NCI-H2081 treated with DMSO at 0.1 percent for 48 hours (cell line): ENCODE measurements at regions not wholly inside any gene's neighbourhood (a gene's known extent, or its start where the extent isn't known, plus 50 kb on each side); places are given as distances from the start of the nearest gene placed in this dataset.

Experiments
- DNase-seq: peaks from one replicate; lab custom pipeline; 2025; lab: John Stamatoyannopoulos, UW

DNA sequence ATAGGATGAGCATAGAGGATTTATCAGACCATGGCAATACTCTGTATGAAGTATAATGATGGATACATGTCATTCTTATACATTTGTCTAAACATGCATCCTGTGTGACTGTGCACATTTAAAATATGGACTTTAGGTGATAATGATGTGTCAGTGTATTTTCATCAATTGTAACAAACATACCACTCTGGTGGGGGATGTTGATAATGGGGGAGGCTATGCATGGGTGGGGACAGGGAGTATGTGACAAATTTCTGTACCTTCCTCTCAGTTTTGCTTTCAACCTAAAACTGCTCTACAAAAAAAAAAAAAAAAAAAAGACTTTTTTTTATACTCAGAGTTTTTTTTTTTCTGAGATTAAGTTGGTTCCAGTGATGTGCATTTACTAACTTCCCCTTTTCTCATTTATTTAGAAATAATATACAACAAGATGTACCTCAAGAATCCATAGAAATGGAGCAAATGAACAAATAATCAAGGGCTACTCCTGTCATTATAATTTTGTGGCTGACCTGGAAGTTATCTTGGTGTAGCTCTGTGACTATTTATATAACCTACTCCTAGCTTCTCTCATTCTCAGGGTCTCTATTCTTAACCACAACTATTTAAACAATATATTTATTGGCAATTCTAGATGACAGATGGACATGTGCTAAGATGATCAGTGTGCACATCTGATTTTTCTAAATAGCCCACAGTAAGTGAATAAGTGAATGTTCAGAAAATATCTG lies 108.9 kb upstream of the ITGA4 start:
- no peak for DNase-seq

DNA sequence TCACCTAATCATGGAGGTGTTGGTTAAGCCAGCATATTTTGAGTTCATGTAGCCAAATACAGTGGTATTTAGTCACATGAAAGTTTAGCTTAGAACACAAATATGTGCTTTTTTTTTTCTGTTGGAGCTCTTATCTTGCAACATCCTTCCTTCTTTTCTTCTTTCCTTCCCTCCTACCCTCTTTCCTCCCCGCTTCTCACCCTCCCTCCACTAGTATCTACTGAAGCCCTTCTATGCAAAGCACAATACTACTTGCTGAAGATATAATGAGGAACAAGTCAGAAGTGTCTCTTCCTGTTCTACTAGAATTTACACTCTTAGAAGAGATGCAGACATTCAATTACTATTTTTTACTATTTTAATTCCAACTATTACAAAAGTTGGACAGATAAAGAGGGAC lies 105.0 kb upstream of the ITGA4 start:
- DNase-seq = no peak

DNA sequence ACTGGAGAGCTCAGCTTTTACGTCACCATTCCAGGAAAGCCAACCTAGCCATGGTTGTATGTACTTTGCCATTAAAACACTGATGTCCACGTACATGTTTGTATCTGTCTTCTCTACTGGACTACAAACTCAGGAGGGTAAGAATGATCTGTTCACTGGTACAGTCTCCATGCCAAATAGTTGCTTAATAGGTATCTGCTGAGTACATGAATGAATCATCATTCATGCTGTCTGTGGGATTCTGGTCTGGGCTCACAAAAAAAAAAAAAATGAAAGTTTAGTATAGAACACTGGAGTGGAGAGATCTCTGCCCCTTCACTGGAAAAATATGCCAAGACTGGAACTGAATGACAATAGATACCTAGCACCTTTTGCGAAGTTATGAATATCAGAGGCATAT lies 102.6 kb upstream of the ITGA4 start:
- DNase-seq = no peak

DNA sequence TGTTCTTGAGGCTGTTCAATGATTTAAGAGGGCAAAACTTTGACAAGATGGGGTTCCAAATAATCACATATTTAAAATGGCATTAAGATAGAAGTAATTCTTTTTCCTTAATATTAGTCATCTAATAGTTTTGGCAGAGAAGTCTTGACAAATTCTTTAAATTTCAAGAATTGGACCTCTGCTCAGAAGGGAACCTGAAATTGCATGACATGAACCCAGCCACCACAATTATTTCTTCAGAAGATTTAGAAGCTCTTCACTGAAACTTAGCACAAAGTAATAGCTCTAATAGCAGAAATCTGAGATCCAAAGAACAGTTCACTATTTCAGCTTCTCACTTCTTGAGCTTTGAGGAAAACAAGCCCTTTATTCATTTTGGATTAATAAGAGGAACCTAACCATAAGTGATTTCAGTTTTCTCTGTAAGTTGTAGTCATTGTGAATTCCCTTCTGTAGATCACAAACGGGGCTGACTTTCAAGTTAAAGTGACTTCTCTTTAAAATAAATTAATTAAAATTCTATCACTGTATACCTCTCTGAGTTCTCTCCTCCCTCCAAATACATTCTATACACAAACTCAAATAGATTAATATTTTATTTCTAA lies 100.6 kb upstream of the ITGA4 start:
- DNase-seq = no peak

DNA sequence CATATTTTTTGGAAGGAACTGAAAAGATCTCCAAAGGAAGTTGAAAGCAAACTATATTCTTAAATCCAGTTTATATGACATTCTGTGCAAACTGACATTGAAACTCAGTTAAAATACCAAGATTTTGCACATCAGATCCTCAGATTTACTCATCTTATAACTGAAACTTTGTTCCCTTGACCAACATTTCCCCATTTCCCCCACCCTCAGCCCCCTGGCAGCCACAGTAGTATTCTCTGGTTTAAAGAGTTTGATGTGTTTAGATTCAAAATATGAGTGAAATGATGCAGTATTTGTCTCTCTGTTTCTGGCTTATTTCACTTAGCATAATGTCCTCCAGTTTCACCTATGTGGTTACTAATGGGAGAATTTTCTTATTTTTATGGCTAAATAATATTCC lies 99.2 kb upstream of the ITGA4 start:
- DNase-seq = no peak

DNA sequence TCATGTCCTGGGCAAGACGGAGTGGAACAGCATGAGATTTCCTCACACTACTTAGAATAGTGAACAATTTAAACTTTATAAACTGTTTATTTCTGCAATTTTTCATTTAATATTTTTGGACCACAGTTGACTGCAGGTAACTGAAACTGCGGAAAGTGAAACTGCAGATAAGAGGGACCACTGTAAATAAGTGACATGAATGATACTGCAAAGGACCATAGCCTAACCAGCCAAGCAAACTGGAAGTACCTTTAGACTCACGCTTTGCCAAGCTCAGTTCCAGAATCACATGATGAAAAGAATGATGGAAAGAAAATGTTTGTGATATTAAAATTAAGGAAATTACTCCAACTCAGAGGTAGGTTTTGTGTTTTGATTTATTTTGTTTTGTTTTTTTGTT lies 94.6 kb upstream of the ITGA4 start:
- DNase-seq = no peak

DNA sequence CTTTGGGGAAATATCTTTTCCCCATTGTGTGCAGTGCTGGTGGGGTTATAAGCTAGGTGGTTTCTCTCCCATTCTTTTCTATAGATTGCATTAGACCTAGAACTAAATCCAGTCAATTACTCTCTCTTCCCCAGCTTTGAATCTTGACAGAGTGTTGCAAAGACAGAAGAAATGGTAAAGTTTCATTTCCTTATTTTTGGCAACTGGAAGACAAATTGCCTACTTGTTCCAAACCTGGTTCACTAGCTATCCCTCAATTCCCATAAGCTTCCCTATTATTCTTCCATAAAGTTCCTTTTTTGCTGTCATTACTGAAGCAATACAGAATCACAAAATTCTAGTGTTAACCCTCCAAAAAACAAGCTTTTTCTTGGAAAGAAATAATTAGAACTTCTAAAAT lies 94.0 kb upstream of the ITGA4 start:
- no peak for DNase-seq

DNA sequence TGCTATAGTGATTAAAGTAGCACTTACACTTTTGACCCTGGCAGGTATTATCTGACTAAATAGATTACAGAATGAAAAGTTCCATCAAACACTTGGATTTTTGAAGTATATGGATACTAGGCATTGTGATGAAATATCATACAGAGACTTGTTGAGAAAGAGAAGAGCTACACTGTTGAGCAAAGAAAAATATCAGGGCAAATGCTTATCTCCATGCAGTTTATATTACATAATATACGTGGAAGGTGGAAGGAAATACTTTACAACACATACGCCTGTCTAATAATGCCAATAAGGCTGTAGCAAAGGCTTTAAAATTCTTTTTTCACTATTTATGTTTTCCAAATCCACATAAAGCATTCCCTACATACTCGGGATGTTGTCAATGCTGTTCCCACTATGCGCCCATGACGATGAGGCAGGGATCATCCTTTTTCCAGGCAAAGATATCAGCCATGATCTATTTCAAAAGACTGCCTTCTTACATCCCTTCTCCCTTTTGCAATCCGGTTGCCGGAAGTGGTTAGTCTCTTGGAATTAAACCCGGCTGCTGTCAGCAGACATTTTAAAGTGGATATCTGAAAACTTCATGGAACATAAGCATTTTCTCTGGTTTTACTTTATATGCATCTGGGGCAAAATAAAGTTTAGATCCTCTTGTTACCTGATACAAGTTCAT lies 92.6 kb upstream of the ITGA4 start:
- no peak for DNase-seq

DNA sequence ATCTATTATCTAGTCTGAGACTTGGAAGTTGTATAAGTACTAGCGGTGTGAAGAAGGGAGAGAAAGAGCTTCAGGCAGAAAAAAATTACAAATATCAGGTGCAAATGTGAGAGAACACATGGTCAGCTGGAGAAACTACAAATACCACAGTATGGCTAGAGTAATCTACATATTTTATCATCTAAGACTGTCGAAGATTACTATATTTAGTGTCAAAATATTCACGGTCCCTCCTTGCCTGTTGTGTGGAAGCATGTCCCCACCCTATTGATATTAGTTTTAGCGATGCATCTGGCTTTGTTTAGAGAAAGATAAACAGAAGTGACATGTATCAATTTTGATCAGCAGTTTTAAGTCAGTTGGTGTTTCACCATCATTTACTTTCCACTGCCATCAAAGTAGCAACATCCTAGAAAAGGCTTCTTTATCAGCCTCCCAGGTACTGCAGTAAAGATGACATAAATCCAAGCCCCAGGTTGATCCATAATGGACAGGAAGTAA lies 90.5 kb upstream of the ITGA4 start:
- no peak for DNase-seq

DNA sequence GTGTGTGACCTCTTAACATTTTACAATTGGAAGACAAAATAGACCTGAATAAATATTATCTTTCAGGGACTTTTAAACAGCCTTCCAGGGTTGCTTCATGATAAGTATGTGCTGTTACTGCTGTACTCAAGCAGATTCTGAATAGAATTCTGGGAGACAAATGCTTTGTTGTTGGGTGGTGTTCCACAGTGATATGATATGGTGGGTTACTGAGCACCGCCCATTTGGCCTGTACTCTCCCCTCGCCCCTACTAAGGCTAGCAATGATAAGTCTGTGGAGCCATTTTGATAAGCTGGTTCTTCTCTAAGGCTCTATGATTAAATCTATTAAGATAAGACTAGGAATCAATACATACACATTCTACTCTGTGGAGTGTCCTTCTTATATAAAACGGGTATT lies 89.8 kb upstream of the ITGA4 start:
- no peak for DNase-seq

DNA sequence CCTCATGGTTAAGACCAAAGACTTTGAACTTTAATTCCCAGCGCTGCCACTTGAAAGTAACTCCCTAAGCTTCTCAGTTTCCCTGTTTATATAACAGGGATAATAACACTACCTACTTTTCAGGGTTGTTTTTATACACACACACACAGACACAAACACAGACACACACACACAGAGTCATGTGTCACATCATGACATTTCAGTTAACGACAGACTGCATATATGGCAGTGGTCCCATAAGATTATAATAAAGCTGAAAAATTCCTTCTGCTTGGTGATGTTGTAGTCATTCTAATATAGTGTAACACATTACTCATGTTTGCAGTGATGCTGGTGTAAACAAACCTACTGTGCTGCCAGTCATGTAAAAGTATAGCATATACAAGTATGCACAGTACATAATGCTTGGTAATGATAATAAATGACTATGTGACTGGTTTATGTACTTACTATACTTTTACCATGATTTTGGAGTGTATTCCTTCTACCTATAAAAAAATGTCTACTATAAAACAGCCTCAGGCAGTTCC lies 89.2 kb upstream of the ITGA4 start:
- no peak for DNase-seq

DNA sequence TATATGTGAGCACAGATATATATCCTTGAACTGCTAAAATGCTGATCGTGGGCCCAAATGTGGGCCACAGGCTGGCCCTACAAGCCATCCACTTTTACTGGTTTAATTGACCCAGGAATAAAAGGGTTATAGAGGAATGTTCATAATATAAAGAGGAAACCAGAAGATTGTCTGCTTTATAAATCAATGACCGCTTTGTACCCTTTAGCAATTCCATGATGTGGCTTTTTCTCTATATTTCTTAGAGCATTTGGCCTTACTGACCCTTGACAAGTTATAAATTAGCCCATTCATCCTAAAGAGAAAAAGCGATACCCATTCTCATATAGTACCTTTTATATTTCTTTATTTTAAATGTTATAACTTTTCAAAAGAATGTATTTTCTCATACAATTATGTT lies 87.1 kb upstream of the ITGA4 start:
- no peak for DNase-seq

DNA sequence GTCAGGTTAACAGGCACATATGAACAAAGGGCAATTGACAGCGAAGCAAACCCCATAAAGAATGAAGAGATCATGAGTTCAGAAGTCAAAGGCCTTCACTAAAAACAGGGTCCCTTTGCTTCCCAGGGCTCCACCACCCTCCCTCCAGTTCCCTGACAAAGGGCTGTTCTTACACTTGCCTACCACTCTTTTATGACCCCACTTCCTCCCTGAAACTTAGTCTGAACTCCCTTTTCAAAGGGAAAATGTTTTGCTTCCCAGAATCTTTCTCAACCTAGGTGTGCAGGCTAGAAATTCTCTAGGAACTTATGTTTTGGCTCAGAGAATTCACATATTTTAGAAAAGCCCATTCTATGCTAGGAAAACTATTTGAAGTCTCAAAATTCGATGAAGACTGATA lies 86.0 kb upstream of the ITGA4 start:
- no peak for DNase-seq

DNA sequence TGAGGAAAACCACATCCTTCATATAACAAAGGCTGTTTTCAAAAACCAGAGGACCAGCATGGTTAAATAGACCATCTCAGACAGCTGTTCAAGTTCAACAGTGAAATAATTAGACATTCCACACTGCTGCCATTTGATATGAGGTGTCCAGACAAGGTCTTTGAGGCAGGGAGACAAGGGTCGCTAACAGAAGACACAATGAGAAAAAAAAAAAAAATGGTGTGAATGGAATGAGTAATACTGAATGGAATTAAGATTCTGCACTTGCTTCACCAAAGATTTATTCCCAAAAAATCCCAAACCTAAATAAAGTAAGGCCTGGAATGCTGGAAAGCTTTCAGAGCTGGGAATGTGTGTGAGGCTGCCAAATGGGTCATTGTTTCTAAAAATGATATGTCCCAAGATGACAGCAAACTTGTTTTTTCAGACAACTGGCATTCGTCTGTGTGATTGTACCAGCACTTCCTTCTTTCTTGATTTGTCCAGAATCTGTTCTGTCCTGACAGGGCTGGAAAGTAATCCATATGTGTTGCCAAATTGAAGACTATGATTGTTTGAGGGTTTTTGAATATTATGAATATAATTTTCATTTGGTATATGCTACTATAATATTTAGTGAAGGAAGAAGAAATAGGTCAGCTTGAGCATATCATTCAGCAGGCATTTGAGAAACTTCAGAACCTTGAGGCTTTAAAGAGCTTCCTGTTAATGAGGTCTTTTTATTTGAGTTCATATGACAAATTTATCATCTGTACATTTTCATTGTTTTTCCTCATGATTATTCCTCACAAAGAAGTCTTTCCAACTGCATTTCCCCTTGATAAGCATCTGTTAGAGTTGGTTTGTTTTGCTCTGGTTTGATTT lies 85.2 kb upstream of the ITGA4 start:
- no peak for DNase-seq

DNA sequence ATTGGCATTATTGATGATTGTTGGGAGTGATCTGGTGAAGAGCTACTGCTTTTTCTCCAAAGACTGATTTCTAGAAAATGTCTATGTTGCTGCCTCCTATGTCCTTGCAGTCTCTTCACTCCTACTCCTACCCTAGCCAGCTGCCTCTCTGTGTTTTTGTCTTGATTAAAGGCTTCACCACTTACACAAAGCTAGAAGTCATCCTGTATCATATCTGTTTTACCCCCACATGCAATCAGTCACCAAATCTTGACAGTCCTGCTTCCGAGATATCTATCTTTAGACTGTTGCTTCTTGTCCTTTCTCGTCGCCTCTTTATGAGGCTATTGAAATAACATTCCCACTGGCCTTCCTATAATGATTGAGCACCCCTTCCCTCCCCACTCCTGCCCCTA lies 84.5 kb upstream of the ITGA4 start:
- DNase-seq = no peak

DNA sequence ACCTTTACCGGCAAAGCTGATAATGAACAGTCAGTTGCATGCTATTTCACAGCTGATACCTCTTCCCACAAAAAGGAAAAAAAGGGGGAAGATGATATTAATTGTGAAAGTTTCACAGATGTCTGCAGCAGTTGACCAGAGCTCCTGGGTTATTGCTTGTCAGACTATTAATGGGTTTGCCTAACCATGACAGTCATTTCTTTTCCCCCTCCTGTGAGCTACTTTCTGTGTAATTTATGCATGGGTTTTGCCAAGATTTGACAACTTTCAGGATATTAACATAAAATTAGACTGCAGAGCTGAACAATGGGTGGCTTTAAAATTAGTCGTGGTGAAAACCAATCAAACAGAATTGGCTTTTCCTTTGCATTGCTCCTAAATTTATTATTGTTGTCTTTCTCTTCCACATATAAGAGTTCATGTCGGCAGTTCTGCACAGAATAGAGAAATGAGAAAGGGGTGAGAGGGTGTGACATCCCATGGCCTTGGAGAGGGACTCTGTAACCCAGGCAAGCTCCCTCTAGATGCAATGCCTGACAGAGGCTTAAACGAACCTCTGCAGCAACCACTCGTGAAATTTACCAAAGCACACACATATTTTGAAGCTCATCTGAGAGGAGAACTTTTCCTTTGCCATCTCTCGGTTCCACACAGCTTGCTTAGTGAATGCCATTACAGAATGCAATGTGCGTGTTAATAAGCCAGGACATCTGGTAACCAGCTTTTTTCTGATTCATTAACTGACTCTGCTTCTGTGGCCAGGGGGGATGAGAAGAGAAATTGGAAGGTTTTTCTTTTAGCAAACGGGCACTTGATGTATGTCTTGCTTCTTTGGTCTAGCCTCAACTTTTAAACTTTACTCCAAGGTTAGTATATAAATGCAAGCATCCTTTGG lies 82.2 kb upstream of the ITGA4 start:
- DNase-seq = no peak

DNA sequence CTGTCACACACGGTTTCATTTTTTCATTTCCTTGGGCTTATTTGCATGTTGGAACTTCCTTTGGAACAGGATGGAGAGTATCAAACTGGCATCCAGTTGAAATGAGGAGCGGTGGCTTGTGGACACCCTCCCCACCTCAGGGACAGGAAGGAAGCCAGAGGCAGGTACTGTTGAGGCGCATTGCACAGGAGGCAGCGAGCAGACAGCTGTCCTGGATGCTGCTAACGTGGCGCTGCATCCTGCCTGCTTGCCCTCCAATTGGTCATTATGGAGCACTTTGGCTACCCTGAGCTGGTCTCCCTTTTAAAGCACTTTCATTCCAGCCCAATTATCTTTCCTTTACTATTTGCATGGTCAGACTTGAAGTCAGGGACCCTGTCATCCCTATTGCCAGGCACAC lies 80.7 kb upstream of the ITGA4 start:
- DNase-seq = no peak

DNA sequence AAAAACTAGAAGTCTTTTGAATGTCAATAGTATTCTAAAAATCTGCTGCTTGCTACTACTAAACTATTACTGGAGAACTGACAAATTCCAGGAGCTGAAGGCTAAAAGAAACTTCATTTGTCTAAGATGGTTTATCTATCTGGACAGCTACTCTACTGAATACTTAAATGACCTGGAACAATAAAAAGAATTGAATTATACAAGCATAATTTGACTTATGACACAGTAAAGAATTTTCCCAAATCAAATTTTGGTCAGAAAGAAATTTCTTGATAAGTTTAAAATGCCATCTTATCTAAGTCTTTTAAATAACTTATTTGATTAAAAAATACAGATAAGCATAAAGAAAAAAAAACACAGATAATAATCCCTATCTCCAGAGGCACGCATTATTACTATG lies 80.2 kb upstream of the ITGA4 start:
- no peak for DNase-seq

DNA sequence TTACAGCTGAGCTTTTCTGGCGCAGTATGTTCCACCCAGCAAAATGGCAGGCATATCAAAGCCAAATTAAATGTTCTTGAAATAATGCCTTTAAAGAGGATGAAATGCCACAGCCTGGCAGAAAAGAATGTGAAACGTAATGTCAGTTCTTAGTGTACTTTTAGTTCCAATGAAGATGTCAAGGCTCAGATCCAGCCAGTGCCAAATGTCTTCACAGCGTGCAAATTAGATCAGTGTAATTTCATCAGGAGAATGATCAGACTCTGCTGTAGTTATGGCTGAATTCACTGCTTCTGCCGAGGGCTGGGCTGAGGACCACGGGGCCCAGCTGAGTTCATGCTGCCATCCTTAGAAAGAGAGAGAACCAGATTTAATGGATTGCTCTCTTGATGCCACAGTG lies 78.7 kb upstream of the ITGA4 start:
- no peak for DNase-seq

DNA sequence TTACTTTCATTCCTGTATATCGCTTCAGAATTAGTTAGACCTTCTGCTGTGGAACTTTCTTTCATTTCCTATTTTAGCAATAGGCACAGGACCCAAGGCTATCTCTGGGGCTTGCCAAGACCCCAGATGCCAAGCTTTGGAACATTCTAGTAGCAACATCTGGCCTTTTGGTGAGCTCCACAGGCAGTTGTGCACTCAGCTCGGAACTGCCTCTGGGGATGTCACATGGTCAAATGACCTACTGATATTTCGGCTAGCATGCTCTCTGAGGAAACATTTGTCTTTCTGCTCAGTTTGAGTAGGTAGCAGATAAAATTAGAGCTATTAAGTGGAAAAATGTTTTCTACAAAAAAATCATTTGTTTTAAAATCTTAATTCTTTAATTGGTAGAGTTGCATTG lies 76.6 kb upstream of the ITGA4 start:
- DNase-seq = no peak

DNA sequence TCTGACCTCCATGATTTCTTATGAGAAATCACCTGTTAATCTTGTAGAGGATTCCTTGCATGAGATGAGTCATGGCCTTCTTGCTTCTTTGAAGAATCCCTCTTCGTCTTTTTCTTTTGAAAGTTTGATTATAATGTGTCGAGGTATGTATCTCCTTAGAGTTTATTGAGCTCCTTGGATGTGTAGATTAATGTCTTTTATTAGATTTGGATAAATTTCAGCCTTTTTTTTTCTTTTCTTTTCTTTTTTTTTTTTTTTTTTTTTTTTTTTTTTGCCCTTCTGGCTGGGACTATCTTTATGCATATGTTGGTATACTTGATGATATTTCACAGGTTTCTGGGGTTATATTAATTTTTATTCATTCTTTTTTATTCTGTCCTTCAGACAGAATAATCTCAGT lies 72.3 kb upstream of the ITGA4 start:
- DNase-seq = no peak
